ENCODE measurements at regions not wholly inside any gene's neighbourhood (a gene's known extent, or its start where the extent isn't known, plus 50 kb on each side); places are given as distances from the start of the nearest gene placed in this dataset.

DNA sequence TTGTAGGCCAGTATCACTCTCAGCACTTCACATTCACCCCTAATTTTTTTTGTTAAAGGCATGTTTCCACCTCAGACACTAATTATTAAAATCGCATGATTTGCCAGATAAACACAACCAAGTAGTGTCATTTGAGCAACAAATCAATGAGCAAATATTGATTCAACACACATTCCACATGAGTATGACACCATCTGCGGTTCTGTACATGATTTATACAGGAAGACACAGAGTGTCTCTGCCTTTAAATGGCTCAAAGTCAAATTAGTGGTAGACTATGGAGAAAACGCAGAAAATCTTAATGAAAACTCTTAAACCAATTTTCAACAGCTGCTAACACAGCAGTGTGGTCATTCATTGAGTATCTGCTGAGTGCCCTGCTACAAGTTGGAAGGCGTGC, 300.2 kb downstream of the SOX4 start:
- DNase-seq: no peak

DNA sequence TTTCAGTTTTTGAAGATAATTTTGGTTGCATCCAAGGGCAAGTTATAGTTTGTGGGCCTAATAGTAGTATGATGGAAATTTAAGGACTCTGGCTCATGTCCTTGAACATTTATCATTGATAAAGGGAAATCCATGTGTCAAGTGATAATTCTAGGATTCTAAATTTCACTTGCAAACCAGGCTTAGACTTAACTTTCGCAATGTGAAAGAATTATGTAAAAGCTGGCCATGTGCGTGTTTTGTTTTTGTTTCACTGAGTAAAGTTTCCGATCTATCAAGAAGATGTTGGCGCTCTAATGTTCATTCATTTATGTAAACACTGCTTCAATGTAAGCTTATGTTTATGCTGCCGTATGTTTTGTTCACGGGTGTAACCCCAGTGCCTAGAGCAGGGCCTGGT, 302.0 kb downstream of the SOX4 start:
- no peak for DNase-seq

- no peak for DNase-seq
These were observed 304.7 kb downstream of the SOX4 start for GRCh38 chr6:21898107-21898796.

DNA sequence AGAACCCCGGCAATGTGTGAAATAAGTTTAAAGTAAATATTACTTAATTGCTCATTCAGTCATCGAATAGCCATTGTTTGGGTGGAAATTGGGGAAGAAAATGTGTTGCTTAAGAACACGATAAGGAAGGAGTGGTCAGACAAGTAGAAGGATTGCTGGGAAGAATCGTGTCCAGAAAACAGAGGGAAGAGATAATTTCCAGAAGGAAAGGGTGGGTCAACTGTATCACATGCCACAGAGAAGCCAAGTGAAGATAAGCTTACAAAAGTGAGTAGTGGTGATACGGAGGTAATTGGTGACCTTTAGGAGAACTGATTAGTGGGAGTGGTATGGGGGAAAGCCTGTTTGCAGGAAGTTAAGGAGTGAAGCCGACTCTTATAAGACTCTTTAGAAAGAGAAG, 306.2 kb downstream of the SOX4 start:
- no peak for DNase-seq

- DNase-seq: no peak
These were observed 307.2 kb downstream of the SOX4 start for GRCh38 chr6:21900730-21901129.

DNA sequence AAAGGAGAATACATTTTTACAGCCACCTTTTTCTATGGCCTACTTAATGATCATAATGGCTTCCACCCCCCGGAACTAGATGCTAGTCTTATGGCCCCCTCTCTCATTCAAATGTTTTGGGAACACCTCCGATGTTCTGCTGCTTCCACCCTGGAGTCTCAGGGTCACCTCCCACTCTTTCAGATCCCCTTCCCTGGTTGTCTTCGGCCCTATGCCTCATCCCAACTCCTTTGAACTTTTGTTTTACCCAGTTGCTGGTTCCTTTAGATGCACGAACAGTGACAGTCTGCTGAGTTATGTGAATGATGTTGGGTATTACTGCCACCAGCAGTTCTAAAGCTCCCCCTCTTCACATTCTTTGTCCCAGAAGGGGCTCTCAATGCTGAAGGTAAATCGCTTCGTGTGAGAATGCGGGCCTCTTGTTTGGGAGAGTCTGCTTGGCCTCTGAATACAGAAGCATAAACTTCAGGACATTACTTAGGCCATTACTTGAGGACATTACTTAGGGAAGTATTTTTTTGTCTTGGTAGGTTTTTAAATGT, 309.1 kb downstream of the SOX4 start:
- no peak for DNase-seq

GRCh38 chr6:21905531-21905930, 312.0 kb downstream of the SOX4 start:
- DNase-seq: no peak

GRCh38 chr6:21906826-21907225, 313.3 kb downstream of the SOX4 start:
- no peak for DNase-seq

- no peak for DNase-seq
These were observed 313.7 kb downstream of the SOX4 start for GRCh38 chr6:21907291-21907690.

DNA sequence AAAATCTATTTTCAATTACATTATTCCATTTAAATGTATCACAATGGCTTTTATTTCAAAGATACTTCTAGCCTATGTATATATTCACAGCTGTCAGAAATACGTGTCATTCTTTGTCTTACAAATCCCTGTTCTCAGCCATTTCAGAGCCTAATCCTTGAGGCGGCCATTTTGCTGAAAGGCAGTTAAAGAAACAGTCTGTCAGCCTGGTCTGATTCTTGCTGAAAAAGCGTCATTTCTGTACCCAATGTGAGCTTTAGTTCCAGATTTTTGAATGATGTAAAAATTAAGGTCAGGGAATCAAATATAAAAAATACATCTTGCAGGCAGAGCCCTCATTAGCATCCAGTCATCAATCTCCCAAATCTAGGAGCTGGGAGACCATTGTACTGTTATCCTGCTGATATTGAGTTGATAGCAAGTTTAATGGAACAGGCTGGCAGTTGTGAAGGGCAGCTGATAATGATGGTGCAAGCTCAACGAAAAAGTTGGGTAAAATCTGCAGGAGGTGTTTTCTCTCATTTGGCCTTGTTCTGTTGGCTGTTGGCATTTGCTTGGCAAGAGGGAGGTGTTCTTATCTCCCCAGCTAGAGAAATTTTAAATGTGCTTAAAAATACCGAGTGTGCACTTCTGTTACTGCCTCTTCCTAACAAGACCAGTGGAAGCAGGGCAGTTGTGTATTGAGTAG, 314.8 kb downstream of the SOX4 start:
- no peak for DNase-seq

DNA sequence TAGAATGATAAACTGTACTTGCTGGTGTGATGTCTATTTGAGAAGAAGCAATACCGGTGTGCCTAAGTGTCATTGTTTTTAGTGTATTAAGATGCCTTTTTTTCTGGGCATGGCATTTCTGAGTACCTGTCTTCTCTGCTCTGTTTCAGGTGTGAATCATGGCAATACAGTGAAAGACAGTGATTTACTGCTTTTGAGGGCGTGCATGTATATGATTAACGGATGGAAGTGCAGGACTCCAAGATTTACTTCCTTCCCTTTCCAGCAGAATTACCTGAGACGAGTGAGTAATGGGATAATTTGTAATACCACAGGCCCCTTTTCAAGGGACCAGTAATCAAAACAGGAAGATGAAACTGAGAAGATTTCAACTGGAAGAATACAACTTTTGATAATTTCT, 315.8 kb downstream of the SOX4 start:
- DNase-seq: no peak

DNA sequence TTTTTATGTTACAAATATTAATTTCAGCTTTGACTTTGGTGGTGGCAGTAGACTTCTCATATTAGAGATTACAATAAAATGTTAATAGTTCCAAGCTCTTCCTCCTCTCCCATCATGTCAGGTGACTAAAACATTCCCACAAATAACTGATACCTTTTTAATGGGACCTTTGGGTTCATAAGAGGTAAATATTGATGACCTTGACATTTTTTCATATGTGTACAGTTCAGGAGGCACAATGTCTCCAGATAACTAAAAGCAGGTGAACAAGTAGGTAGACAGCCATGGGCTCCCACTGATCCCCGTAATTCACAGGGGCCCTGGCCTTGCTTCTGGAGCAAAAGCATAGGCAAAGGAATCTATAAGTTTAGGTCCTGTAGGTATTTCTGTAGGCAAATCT, 317.7 kb downstream of the SOX4 start:
- DNase-seq: no peak

DNA sequence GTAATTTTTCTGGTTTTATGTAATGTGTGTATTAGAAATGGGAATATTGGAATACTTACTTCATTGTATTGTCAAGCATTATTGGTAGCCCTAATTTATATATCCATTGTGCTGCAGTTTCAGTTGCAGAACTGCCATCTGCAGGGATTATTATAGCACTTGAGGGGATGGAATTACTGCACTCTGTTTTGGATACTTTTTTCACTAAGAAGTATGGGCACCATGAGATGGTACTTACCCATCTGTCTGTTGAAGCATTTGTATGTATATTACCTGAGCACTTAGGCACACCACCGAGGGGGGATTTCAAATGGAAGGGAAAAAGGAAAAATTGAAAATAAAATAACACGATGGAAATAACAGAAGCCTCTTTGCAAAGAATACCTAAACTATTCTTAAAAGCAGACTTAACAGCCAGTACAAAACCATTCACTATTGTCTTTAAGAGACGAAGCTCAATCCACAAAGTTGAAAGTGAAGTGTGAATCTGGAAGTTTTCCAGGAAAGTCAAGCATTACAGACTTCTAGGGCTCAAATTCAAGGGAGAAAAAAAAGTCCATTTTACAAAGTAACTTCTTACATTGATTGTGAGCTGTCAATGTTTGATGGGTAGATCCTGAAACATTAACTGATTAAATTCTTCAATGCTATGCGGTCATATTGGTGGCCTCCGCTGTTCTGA, 318.7 kb downstream of the SOX4 start:
- no peak for DNase-seq

GRCh38 chr6:21914121-21914973, 320.8 kb downstream of the SOX4 start:
- no peak for DNase-seq

- DNase-seq: no peak
These were observed 322.2 kb downstream of the SOX4 start for GRCh38 chr6:21915707-21916260.

GRCh38 chr6:21918041-21918440, 324.5 kb downstream of the SOX4 start:
- no peak for DNase-seq

DNA sequence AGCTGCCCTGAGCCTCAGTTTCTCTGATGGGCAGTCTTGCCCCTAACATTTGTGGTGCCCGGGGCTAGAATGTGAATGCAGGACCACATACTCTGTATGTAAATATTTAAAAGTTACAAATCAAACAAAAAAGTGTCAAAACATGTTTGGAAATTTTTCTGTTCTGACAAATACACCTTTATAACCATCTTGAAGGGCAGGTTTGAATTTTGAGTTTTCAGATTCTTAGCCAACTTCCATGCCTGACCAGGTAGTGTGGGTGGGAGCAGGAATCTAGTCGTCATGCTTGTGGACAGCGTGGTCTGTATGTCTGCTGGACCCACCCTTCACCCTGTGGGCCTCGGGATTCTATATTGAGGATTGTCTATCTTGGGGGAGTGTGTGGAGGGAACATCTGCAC, 325.1 kb downstream of the SOX4 start:
- DNase-seq: no peak

- DNase-seq: no peak
These were observed 328.5 kb downstream of the SOX4 start for GRCh38 chr6:21922086-21922485.

DNA sequence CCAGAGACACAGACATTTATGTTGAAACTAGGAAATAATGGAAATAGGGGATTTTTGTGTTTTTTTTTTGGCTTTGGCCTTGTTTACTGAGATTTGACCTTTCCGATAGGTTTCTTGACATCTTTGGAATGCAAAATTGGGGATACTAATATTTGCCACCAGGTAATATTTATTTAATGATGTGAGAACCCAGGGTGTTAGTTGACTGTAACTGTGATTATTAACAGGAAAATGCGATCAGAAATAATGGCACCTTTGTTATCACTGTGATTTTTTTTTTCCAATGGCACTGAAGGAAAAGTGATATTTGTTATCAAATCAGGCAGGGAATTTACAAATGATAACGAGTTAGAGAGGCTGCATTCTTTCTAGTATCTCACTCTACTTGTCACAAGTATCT, 330.5 kb downstream of the SOX4 start:
- DNase-seq: no peak

- no peak for DNase-seq
These were observed 335.3 kb downstream of the SOX4 start for GRCh38 chr6:21928827-21929226.

GRCh38 chr6:21931641-21932335, 338.2 kb downstream of the SOX4 start:
- no peak for DNase-seq

DNA sequence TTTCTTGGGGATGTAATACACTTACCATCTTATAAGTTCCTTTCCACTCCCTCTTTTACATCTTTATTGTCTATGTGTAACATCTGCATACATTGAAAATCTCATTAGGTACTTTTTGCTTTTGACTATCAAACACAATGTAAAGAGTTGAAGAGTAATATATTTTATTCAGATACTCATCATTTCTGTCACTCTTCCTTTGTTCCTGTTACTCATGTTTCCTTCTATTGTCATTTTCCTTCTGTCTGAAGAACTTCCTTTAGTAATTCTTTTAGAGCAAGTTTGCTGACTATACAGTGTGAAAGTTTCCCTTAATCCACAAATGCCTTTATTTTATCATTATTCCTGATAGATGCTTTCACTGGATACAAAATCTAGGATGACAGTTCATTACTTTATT, 339.8 kb downstream of the SOX4 start:
- DNase-seq: no peak

Data from hippocampal formation (tissue), 2 donors.